Umbilical cord (tissue), 1 donor: ENCODE measurements at regions not wholly inside any gene's neighbourhood (a gene's known extent, or its start where the extent isn't known, plus 50 kb on each side); places are given as distances from the start of the nearest gene placed in this dataset.
A peak's percentile ranks its signal among the peaks of the same experiment; 100 is the strongest.
"Not testable (repeated sequence)": the region's sequence is repeated elsewhere in the genome, so short reads cannot be mapped to it uniquely, and the experiment has no call there.

Experiments
- DNase-seq: peaks from one replicate; pipeline ENCODE4 v3.0.0-alpha.2; 2015; ENCODE audit warnings: low spot score

DNA sequence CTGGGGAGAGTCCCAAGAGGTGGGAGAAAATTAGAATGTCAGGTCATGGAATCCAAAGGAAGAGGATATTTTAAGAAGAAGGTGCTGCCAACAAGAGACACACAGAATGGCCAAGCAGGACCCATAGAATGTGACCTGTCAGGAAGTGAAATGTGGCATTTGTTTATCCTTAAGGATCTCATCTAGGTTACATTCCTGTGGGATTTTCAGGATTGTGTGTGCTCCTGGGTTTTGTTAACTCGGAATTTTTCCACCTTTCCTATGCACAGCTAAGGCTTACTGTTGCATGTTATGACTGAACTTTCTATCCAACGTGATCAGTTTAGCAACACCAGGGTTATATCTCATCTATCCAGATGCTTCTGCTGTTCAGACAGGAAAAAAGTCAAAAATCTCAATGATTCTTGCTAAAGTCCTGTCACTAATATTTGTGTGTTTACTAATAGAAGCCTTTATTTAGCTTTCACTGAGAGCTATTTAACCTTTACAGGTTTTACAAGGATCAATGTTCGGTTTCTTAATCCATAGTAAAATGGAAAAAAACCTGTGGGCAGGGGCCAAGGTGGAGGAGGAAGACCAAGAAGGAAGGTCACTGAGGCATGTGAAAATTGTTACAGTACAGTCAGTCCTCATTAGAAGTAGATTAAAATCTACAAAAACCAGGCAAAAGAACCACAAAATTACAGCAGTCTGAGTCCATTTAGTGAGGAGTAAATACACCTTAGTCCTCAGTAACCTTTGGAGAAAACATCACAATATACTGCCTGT, 437.8 kb upstream of the NPVF start:
- no peak for DNase-seq

DNA sequence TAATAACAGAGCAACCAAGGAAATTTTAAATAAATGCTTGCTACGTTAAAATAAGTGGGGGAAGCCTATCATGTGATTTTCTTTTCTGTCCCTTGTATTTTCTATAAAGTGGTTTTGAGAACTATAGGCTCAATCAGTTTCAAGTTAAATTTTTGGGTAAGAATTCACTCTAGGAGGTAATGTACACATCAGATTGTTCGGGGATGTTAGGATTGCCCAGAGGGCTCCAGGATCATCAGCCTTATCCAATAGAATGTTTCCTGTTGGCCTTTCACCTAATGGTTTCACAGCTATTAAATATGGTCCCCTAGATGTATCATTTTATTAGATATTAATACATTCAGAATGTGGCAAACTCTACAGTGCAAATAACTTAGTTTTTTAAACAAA, 438.4 kb upstream of the NPVF start:
- DNase-seq = no peak

DNA sequence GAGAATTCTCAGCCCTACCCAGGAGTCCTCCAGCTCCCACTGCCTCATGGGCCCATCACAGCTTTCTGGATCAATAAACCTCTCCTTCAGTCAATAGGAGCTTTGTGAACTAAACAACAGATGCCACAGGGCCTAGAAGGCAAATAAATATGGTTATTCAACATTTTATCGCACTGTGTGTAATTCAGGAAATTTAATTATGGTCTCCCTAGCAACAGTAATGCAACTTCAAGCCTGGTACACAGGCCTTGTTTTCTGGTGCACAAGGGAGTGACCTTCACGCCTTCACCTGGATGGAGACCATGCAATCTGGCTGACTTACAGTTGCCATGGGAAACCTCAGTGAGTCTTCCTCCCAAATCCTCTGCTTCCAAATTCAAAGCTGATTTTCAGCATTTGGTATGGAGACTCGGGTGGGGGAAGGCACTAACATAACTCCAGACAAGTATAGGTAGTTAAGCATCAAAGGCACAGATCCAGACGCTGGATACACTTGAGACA, 441.0 kb upstream of the NPVF start:
- DNase-seq = no peak

DNA sequence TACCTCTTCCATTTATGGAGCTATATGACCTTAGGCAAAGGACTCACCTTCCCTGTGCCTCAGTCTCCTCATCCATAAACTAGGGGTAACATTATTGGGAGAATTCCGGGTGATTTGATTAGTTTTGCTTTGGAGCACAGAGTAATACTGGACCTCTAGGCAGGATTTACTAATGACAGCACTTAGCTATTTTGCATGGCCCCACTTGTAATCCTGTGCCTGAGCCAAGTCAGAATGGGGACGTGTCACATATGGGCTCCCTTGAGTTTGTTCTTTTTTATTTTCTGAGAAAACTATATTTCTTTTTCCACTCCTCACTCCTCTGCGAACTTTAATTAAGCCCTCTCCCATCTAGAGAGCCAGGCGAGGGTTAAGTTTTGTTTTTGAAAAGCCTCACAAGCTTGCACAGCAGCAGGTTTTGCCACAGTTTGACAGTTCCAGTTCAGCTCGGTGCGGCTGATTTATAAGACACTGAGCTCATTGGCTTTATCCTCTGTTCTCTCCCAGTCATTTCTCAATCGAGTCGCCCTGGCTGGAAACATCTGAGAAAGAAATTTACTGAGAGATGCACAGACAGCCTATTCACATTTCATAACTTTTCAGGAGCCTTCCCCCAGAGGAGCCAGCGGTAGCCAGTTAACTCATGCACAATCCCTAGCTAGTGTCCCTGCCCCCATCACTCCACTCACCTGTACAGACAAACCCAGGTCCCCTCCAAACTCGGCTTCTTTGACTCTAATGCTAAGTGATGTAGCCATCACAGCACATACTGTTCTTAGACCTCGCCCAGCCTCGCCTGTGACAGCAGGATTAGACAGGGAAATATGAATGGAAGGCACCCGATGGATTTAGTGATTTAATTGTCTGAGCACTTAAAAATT, 441.9 kb upstream of the NPVF start:
- peak; percentile 89 for DNase-seq

DNA sequence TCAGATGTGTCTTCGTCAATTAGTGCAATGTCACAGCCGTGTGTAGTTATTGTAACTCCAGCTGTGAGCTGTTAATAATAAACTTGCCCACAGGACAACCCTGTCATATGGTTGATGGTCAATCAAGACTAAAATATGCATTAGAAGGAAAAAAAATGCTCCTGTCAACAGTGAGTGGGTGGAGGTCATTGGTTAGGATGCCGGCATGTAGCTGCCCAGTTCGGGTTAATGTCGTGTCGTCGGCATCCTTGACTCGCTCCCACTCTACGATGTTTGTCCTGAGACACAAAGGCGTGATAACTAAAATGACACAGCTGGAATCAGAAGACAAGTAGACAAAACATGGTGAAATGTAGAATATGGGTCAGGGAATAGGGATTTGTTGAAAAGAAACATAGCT, 442.8 kb upstream of the NPVF start:
- no peak for DNase-seq

DNA sequence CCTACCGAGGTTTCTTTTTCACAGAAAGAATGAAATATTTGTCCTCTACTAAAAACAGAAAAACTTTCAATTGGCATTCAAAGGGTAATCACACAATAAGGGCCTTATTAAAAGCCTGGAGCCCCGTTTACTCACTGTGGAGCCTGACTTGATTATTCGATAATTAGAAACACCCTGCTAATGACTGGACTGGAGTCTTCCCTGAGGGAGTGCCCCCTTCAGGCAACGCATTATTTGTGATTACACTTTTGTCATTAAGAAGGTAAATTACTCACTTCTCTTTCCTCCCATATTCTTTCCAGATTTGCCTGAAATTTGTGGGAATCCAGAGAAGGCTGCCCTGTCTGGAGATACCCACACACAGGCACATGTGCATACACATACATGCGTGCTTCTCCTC, 444.2 kb upstream of the NPVF start:
- DNase-seq = no peak

DNA sequence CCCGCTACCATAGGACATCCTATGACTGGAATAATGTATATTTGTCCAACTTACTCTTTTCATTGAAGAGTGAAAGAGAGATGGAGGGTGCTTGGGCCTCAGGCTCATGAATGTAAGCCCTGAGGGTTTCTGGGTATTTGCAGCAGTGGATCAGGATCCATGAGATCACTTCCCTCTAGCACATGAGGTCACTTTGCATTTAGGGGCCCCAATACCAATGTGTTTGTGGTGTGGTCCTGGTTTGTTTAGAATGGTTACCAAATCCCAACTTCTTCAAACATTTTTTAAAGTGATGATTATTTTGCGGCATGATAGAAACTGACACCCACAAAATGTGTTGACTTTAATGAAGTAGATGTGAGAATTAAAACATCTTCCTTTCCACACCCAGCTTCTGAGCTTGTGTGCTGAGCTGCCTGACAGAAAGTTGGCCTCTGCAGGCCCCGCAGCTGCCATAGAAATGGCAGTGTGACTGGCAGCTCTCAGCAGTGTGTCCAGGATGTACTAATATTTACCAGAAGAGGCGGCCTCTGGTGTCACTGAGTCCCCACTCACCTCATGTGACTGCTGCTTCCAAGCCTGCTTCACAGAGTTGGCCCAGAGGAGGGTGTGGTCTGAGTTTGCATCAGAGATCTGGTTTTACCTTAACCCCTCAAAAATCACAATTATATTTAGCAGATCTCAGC, 447.6 kb upstream of the NPVF start:
- no peak for DNase-seq

DNA sequence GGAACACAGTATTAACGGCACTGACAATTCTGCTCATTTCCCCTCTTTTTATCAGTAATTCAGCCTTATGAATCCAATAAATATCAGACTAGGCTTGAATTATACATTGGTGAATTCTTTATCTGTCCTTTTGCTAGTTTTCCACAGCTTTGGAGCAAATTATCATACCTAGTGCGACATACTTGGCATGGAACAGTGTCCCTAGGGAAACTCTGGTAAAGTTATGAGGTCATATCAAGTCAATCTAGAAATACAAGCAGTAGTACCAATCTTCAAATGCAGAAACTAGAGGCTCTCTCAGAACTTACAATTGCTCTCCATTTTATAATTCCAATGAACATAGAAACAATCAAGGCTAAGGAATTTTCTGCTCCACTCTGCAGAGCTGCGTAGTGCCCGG, 449.3 kb upstream of the NPVF start:
- no peak for DNase-seq

DNA sequence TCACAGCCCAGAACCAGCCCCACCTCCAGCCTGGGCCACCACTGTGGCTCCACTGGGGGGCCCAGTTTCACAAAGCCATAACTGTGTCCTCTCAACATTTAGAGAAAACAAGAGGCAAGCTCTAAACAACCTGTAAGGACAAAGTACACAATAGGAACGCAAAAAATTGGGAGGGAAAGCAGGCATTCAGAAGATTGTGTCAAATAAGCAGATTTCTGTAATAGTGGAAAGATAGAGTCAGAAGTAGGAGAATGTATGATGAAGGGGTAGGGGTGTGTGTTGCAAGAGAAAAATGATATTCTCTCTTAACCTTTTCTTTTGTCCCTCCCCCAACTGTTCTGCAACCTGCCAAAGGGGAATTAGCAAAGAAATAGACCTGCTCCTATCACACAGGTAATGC, 449.9 kb upstream of the NPVF start:
- no peak for DNase-seq

DNA sequence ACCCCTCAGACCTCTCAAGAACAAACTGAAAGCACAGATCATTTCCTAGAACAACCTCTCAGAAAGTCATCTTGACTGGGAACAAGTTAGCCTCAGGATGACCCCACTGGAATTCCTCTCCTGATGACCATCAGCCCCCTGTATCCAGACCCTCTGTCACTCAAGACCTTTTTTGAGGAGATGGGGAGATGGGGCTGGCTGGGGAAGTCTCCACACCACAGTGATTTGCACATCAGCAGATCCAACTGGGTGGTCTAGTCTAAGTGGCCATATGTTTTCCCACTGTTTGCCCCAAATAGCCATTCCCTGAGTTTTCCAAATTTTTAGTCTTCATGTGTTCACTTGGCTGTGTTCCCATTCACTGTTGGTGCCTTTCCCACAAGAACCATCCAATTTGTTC, 452.4 kb upstream of the NPVF start:
- no peak for DNase-seq

DNA sequence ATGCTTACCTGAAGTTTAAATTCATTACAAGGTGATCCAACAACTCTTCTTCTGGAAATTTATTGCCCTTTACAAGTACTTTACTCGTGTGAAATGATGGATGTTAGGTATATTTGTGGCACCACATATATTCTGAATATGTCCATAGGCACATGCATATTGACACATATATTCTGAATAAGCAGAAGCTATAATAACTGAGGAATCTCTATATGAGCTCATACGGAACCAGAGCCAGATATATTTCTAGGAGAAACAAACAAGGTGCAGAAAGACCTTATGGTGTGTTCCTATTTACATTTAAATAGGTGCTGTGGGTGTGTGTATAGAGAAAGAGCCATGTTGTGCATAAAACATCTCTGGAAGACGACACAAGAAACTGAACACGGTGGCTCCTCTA, 456.1 kb upstream of the NPVF start:
- no peak for DNase-seq

DNA sequence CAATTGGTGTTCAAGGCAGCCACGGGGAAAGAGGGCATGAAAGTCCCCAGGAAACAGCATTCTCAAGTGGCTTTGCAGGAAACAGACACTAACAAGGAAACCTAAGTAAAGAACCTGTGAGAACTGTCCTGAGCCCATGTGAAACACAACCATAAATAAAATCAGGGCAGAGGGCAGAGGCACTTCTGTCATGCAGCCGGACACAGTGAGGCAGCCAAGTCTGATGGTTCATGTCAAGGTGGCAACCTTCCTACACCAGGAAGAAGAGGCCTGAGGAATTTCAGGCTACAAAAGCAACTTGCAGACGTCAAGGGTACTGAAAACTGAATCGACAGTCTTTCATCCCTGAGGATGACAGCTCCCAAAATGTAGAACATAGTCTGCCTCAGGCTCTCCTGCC, 458.2 kb upstream of the NPVF start:
- DNase-seq = no peak

DNA sequence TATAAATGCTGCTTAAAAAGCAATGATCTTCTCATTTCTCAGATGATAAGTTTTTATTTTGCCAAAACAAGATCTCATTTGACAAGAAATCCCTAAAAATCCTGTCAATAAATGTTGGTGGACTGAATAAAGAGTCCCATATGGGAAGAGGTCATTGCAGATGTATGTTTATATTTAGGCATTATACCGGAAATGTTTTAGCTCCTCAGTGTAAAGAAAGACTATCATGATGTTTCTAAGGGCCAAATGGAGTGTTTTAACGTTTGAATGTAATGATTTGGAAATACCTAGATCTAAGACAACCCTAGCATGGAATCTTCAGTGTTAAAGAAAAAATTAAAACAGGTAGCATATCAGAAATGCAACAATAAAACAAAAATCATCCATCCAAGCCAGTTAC, 457.8 kb upstream of the NFE2L3 start:
- no peak for DNase-seq

DNA sequence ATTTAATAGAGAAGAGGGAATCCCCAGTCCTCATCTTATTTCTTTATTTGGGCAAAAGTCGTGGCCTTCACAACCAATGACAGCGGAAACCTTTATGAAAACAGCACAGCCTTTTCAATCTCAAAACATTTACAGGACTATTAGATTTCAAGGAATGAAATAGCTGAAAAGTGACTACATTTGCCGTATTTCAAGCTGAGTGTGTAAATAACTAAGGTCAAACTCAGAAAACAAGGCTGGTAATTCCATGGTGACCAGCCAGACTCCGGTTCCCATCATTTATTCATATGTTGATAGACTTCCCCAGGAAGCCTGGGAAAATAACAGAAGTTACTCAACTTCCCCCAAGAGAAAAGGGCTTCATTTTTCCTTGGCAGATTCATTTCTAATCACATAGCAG, 457.3 kb upstream of the NFE2L3 start:
- DNase-seq = no peak

DNA sequence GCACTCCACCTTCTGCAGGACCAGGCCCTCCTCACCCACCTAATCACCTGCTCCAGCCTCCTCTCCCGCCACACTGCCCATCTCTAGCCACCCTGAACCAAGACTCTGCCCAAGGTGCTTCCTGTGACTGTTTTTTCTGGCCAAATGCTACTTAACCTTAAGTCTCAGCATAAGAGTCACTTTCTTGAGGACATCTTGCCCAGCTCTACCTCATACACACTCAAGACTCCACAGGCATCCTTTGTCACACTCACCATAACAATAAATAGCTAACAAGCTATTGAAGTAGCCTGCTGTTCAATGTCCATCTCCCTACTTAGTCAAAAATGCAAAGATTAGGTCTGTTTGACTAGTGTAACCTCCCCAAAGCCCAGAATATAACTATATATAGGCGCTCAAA, 455.4 kb upstream of the NFE2L3 start:
- no peak for DNase-seq

DNA sequence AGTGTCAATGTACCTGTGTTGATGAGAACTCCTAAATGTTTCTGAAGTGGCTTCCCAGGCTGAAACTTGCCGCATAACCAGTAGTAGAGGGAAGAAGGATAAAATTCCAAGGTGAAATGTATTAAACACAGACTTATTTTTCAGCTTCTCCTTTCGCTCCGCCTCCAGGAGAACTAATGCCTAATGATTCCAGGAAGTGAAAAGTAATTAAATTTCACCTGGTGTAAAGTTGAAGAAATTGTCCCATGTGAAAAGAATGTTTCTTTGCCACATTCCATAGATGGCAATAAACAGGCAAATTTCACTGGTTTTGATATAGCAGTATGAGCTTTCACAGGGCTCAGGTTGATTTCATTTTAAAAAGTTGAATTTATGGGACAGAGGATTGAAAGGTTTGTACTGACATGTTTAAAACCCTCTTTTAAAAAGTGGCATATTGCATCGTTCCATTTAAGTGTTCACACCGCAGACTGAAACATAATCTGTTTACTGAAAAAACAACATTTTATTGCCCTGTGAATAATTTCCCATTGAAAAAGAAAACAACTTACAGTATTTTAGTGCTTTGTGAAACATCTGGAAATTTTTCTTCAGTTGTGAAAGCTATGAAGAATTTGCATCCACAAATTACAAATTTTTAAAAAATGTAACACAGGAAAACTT, 453.4 kb upstream of the NFE2L3 start:
- no peak for DNase-seq

DNA sequence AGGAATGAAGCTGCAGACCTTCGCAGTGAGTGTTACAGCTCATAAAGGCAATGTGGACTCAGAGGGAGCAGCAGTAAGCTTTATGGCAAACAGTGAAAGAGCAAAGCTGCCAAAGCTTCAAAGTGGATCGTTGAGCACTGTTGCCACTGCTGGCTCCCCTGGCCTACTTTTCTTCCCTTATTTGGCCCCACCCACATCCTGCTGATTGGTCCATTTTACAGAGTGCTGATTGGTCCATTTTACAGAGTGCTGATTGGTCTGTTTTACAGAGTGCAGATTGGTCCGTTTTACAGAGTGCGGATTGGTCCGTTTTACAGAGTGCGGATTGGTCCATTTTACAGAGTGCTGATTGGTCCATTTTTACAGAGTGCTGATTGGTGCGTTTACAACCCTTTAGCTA, 451.9 kb upstream of the NFE2L3 start:
- not testable (repeated sequence) for DNase-seq

DNA sequence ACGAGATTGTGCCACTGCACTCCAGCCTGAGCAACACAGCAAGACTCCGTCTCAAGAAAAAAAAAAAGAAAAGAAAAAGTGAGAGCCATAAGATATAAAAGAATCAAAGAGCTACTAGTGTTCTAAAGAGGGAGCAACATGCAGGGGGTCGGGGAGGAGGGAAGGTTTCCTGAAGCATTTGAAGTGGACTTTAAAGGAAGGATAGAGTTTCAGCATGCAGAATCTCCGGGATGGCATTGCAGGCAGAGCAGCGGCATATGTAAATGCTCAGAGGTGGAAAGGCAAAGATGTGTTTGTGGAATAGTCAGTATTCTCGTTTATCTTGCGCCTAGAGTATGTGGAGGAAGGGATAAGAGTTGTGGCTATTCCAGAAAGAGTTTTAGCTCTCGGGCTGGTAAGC, 447.6 kb upstream of the NFE2L3 start:
- no peak for DNase-seq

DNA sequence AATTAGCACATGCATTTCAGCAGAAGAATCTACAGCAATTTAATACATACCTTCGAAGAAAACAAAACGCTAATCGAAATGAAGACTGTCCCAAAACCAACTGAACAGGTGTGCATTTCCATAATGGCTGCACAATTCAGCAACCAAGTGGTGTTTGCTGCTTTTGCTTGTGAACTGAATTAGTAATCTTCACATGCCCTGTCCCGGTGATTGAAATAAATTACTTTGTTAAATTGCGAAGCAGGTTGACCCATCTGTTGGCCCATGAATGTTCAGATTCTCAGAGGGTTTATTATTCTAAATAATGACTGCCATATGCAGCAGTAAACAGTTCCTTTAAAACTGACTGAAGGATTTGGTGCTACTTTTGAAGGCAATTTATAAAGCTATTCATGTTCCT, 445.2 kb upstream of the NFE2L3 start:
- DNase-seq = no peak

DNA sequence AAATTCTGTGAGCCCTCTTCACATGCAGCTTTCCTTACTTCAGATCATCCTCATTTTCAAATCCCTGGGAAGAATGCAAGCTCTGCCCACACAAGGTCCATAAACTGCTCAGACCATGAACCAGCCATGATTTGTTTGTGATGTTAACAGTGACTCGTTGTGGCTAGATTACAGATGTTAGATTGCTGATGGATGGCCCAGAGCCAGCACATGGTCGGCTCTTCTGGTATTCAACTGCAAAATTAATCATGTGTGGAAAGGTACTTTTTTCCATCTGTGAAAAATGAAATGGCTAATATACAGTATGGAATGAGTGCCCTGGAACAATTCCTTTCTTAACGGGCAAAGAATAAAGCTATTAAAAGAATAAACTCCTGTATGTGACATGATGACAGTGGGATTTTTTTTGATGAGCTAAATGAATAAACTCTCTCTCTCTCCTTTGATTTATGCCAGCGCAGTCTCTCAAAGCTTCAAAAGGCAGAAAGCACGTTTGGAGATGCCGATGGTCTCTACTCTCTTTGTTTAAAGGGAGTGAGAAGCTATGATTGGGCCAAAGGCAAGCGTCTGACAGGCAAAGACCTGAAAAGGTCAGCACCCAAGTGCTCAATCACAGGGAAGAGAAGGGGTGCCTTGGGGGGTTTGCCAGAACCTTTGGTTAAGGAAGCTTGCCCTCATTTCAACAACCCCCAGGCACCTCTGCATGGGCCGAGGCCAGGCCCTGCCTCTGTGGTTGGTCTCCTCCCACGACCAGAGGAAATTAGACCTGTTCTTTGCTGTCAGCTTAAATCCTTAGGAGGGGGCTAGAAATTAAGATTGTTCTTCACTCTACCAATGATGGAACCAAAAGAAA, 444.0 kb upstream of the NFE2L3 start:
- DNase-seq = peak; percentile 46

DNA sequence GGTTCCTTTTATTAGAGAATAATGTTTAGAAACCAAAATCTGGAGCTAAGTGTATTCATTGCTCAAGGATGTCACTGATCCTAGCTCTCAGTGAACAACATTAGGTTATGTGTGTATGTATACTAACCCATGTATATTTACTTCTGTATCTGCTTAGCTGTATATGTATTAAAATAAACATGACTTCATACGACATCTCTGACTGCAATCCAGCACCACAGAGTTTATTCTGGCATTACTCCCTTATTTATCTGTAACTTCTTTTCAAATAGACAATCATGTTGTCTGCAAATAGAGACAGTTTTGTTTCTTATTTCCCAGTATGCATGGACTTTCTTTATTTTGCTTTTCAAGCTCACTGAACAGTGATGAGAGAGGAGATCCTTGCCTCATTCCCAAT, 441.0 kb upstream of the NFE2L3 start:
- no peak for DNase-seq
